AG09319 (cell line): ENCODE measurements at regions not wholly inside any gene's neighbourhood (a gene's known extent, or its start where the extent isn't known, plus 50 kb on each side); places are given as distances from the start of the nearest gene placed in this dataset.

ENCODE experiments used
- DNase-seq: peaks from one replicate; pipeline ENCODE4 v3.0.0-alpha.2; 2010; ENCODE audit warnings: low read depth; ENCODE audit errors: extremely low read depth
- TF ChIP-seq, protein P1 (sequence below): IDR thresholded peaks from 2 replicates; pipeline ENCODE4 v1.5.1; 2011; ENCODE audit warnings: low read depth, mild to moderate bottlenecking, inconsistent platforms, low read length, moderate library complexity

DNA sequence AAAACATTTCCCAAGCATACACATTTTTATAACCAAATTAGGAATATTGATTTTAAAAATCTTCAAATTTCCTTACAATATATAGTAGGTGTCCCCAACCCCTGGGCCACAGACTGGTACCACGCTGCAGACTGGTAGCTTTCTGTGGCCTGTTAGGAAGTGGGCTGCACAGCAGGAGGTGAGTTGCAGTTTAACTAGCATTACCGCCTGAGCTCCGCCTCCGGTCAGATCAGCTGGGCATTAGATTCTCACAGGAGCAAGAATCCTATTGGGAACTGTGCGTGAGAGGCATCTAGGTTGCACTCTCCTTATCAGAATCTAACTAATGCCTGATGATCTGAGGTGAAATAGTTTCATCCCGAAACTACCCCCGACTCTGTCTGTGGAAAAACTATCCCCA is 62.1 kb downstream of the ZWINT start:
- DNase-seq: no peak
- TF ChIP-seq, protein P1, sequence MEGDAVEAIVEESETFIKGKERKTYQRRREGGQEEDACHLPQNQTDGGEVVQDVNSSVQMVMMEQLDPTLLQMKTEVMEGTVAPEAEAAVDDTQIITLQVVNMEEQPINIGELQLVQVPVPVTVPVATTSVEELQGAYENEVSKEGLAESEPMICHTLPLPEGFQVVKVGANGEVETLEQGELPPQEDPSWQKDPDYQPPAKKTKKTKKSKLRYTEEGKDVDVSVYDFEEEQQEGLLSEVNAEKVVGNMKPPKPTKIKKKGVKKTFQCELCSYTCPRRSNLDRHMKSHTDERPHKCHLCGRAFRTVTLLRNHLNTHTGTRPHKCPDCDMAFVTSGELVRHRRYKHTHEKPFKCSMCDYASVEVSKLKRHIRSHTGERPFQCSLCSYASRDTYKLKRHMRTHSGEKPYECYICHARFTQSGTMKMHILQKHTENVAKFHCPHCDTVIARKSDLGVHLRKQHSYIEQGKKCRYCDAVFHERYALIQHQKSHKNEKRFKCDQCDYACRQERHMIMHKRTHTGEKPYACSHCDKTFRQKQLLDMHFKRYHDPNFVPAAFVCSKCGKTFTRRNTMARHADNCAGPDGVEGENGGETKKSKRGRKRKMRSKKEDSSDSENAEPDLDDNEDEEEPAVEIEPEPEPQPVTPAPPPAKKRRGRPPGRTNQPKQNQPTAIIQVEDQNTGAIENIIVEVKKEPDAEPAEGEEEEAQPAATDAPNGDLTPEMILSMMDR: no peak

DNA sequence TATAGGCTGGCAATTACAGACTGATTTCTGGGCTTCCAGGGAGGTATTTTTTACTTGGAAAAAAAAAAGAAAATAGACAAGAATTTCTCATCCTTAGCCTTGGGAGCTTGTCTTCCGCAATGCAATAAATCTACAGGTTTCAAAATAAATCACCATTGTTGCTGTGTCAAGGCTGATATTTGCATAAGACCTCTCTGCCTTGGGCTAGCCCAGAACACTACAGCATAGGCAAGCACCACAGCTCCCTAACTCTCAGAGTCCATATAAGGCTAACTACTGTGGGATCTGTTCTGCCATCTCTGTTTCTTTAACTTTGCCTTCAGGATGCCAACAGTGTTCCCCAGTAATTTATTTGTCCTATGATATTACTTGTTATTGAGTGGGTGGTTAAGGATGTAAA is 64.4 kb downstream of the ZWINT start:
- TF ChIP-seq, protein P1: no peak
- DNase-seq: no peak

DNA sequence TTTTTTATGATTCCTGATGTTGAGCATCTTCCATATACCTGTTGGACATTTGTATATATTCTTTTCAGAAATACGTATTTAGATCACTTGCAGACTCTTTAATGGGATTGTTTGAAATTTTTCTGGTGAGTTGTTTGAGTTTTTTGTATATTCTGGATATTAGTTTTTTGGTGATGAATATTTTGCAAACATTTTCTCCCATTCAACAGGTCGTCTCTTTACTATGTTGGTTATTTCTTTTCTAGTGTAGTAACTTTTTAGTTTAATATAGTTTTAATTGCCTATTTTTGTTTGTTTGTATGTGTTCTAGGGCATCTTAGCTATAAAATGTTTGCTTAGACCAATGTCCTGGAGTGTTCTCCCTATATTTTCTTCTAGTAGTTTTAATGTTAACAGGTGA is 72.7 kb downstream of the ZWINT start:
- no peak for DNase-seq
- TF ChIP-seq, protein P1: no peak

DNA sequence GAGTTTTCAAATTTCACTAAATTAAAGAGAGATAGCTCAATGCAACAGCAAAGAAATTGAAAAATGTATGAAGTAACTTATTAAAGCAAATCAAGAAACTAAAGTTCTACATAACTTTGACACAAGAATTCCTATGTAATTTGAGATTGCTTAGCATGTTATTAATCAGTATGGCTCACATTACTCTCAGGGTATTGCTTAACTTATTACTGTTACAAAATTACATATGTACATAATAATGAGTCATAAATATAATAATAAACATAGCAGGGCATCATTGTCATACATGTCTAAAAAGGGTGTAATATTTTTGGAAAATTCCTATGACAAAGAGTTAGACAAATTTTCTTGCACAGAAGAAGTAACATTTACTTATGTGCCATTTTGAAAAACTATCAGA is 75.0 kb downstream of the ZWINT start:
- DNase-seq: no peak
- TF ChIP-seq, protein P1: no peak

DNA sequence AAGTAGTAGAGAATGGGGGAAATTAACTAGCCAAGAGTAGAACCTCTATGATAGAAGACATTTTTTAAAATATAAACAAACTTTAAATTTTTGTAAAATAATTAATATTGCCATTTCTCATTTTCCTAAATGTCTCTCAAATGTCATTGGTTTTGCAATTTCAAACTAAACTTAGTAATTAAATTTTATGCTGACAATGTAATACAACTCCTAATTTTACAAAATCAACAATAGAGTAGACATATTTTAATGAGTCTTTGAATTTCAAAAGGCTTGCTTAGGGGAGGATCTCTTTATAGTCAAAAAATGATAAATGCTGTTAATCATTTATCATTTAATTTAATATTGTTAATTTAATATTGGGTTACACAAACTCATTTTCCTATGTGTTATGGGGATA is 81.8 kb downstream of the ZWINT start:
- DNase-seq: no peak
- TF ChIP-seq, protein P1: no peak

DNA sequence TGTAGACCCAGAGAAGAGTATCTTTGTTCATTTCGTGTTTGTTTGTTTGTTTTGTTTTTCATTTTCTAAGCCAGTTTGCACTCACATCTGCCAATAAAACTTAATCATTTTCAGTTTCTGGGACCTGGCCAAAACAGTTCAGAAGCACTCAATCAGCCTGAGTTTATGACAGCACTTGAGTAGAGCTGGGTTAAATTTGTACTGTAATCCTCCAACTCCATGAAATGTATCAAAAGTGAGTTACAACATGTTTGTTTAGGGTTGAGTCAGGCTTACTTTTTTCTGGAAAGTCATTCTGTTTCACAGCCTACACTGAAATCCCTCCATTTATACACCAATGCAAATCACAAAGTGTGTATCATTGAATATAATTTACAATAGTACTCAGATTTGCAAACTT is 91.9 kb downstream of the ZWINT start:
- TF ChIP-seq, protein P1: no peak
- DNase-seq: no peak

DNA sequence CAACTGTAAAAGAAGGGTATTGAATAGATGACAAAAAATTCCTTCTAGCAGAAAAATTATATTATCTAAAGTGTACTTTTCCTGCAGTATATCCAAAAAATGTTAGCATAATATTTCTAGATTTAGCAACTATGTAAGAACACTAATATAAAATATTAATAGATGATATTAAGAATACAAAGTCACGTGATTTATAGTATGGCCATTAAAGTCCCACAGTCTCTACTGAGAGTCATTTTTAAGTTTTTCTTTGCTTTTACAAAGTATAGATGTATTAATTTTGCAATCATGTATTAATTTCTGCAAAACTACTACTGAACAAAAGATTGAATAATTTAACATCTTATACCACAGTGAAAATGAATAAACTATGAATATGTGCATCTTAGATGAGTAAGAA is 94.9 kb downstream of the ZWINT start:
- DNase-seq: no peak
- TF ChIP-seq, protein P1: no peak
